ENCODE measurements at regions not wholly inside any gene's neighbourhood (a gene's known extent, or its start where the extent isn't known, plus 50 kb on each side); places are given as distances from the start of the nearest gene placed in this dataset.
"Not testable (repeated sequence)": the region's sequence is repeated elsewhere in the genome, so short reads cannot be mapped to it uniquely, and the experiment has no call there.

- not testable (repeated sequence) for DNase-seq (ENCODE audit: low read depth in 4 of 4, low spot score in 3 of 4)
These were observed 55.2 kb downstream of the GOLGA8B start for GRCh38 chr15:34528055-34528754.

GRCh38 chr15:34527641-34528040 lies 55.8 kb downstream of the GOLGA8B start:
- DNase-seq (ENCODE audit: low read depth in 4 of 4, low spot score in 3 of 4): not testable (repeated sequence)

- not testable (repeated sequence) for DNase-seq (ENCODE audit: low read depth in 4 of 4, low spot score in 3 of 4)
These were observed 59.6 kb downstream of the GOLGA8B start for GRCh38 chr15:34523849-34524248.

GRCh38 chr15:34522601-34523000 lies 60.9 kb downstream of the GOLGA8B start:
- not testable (repeated sequence) for DNase-seq (ENCODE audit: low read depth in 4 of 4, low spot score in 3 of 4)

- not testable (repeated sequence) for DNase-seq (ENCODE audit: low read depth in 4 of 4, low spot score in 3 of 4)
These were observed 61.5 kb downstream of the GOLGA8B start for GRCh38 chr15:34521802-34522485.

GRCh38 chr15:34520566-34520965 lies 62.9 kb downstream of the GOLGA8B start:
- no peak for DNase-seq (ENCODE audit: low read depth in 4 of 4, low spot score in 3 of 4)

GRCh38 chr15:34520010-34520409 lies 63.4 kb downstream of the GOLGA8B start:
- not testable (repeated sequence) for DNase-seq (ENCODE audit: low read depth in 4 of 4, low spot score in 3 of 4)

- DNase-seq (ENCODE audit: low read depth in 4 of 4, low spot score in 3 of 4): peak in 1 of 4 donors; percentile 29
These were observed 69.2 kb downstream of the GOLGA8B start for GRCh38 chr15:34514251-34514670.

GRCh38 chr15:34512628-34513027 lies 70.8 kb downstream of the GOLGA8B start:
- no peak for DNase-seq (ENCODE audit: low read depth in 4 of 4, low spot score in 3 of 4)

- no peak for DNase-seq (ENCODE audit: low read depth in 4 of 4, low spot score in 3 of 4)
These were observed 63.5 kb upstream of the GOLGA8A start for GRCh38 chr15:34501131-34501530.

- DNase-seq (ENCODE audit: low read depth in 4 of 4, low spot score in 3 of 4): no peak
These were observed 58.8 kb upstream of the GOLGA8A start for GRCh38 chr15:34496207-34496995.

GRCh38 chr15:34495707-34496106 lies 58.1 kb upstream of the GOLGA8A start:
- not testable (repeated sequence) for DNase-seq (ENCODE audit: low read depth in 4 of 4, low spot score in 3 of 4)

GRCh38 chr15:34494084-34494399 lies 56.4 kb upstream of the GOLGA8A start:
- DNase-seq (ENCODE audit: low read depth in 4 of 4, low spot score in 3 of 4): no peak

- no peak for DNase-seq (ENCODE audit: low read depth in 4 of 4, low spot score in 3 of 4)
These were observed 55.4 kb upstream of the GOLGA8A start for GRCh38 chr15:34493001-34493400.

GRCh38 chr15:34491488-34491887 lies 53.9 kb upstream of the GOLGA8A start:
- not testable (repeated sequence) for DNase-seq (ENCODE audit: low read depth in 4 of 4, low spot score in 3 of 4)

- DNase-seq (ENCODE audit: low read depth in 4 of 4, low spot score in 3 of 4): no peak
These were observed 53.0 kb upstream of the GOLGA8A start for GRCh38 chr15:34490417-34491193.

- DNase-seq (ENCODE audit: low read depth in 4 of 4, low spot score in 3 of 4): not testable (repeated sequence)
These were observed 51.7 kb upstream of the GOLGA8A start for GRCh38 chr15:34488973-34489959.
